H1 (cell line): ENCODE measurements at regions not wholly inside any gene's neighbourhood (a gene's known extent, or its start where the extent isn't known, plus 50 kb on each side); places are given as distances from the start of the nearest gene placed in this dataset.

Experiments used
- CTCF ChIA-PET: fragments of 300-600 bp; sonication (Branson Sonifier 250); formaldehyde crosslinking; loops from one replicate; lab custom pipeline; 2021; ENCODE audit not compliant: partially characterized antibody; lab: Charles Lee
- POLR2A ChIA-PET: fragments of 300-600 bp; sonication (Branson Sonifier 250); formaldehyde crosslinking; loops from one replicate; lab custom pipeline; 2021; ENCODE audit warnings: inconsistent platforms; ENCODE audit not compliant: partially characterized antibody; lab: Charles Lee
- DNase-seq, 2 experiments: peaks; one replicate each; pipeline versions ENCODE4 v3.0.0 to v3.0.0-alpha.2; 2010 to 2022; ENCODE audit warnings: low spot score in 2 of 2, low read depth in 1 of 2, mixed read lengths in 1 of 2
- FAIRE-seq: peaks from 2 replicates; lab custom pipeline; 2011; peaks lifted over from hg19 to GRCh38; lab: Jason Lieb, UNC
- H2AFZ ChIP-seq: 2 replicates; pipeline ENCODE4 v1.8.1; 2012; ENCODE audit warnings: low read length, inconsistent platforms
- H2AK5ac ChIP-seq: 2 replicates; pipeline ENCODE4 v1.6.1; 2013; ENCODE audit warnings: low read depth, low read length
- H2BK120ac ChIP-seq: replicated peaks from 2 replicates; pipeline ENCODE3; 2013; ENCODE audit warnings: low read depth, low read length, inconsistent platforms
- H2BK12ac ChIP-seq: 2 replicates; pipeline ENCODE4 v1.6.1; 2013; ENCODE audit warnings: low read depth, low read length
- H2BK15ac ChIP-seq: 2 replicates; pipeline ENCODE4 v1.6.1; 2013; ENCODE audit warnings: low read length
- H2BK20ac ChIP-seq: 2 replicates; pipeline ENCODE4 v1.6.1; 2013; ENCODE audit warnings: low read length
- H2BK5ac ChIP-seq: 2 replicates; pipeline ENCODE4 v1.6.1; 2013; ENCODE audit warnings: low read depth, low read length
- H3K14ac ChIP-seq: 2 replicates; pipeline ENCODE4 v1.6.1; 2013; ENCODE audit warnings: inconsistent platforms; ENCODE audit not compliant: insufficient read length
- H3K18ac ChIP-seq: 2 replicates; pipeline ENCODE4 v1.6.1; 2013; ENCODE audit warnings: low read length; ENCODE audit errors: extremely low read depth
- H3K23ac ChIP-seq: 2 replicates; pipeline ENCODE4 v1.6.1; 2013; ENCODE audit warnings: inconsistent platforms; ENCODE audit not compliant: insufficient read length
- H3K23me2 ChIP-seq: 2 replicates; pipeline ENCODE4 v1.6.1; 2013; ENCODE audit warnings: low read depth, low read length
- H3K27ac ChIP-seq: 2 replicates; pipeline ENCODE4 v1.6.1; 2011; ENCODE audit warnings: low read depth, low read length, inconsistent platforms
- H3K27me3 ChIP-seq, 4 experiments: replicated peaks in 1 of 4; 1 replicate in 1 of 4; 2 replicates in 3 of 4; pipeline versions ENCODE4 v1.6.1 to v1.8.1; 2011 to 2013; ENCODE audit warnings: low read length in 3 of 4, mild to moderate bottlenecking in 3 of 4, inconsistent platforms in 2 of 4, mixed read lengths in 2 of 4, moderate library complexity in 1 of 4; ENCODE audit not compliant: control insufficient read depth in 3 of 4, insufficient read depth in 3 of 4; ENCODE audit errors: extremely low read depth in 1 of 4
- H3K36me3 ChIP-seq, 4 experiments: 2 replicates each; pipeline versions ENCODE4 v1.6.1 to v1.8.1; 2011 to 2013; ENCODE audit warnings: mild to moderate bottlenecking in 4 of 4, low read length in 3 of 4, moderate library complexity in 2 of 4, control low read depth in 1 of 4, inconsistent platforms in 1 of 4; ENCODE audit not compliant: insufficient read depth in 4 of 4, control insufficient read depth in 2 of 4
- H3K4ac ChIP-seq: replicated peaks from 2 replicates; pipeline ENCODE3; 2013; ENCODE audit warnings: low read length, low read depth, mixed read lengths, inconsistent platforms; ENCODE audit not compliant: insufficient read length
- H3K4me1 ChIP-seq, 4 experiments: replicated peaks in 1 of 4; 1 replicate in 1 of 4; 2 replicates in 3 of 4; pipeline versions ENCODE4 v1.6.1 to v1.8.1; 2011 to 2013; ENCODE audit warnings: low read length in 3 of 4, inconsistent platforms in 2 of 4, mixed read lengths in 1 of 4; ENCODE audit not compliant: insufficient read depth in 4 of 4, control insufficient read depth in 3 of 4
- H3K4me2 ChIP-seq, 2 experiments: 2 replicates each; pipeline versions ENCODE4 v1.6.1 to v1.8.1; 2011 to 2013; ENCODE audit warnings: low read depth in 2 of 2, low read length in 2 of 2, control low read depth in 1 of 2, inconsistent platforms in 1 of 2, mild to moderate bottlenecking in 1 of 2; ENCODE audit not compliant: insufficient read depth in 1 of 2
- H3K4me3 ChIP-seq, 4 experiments: fragments of 200-600, 300-600 bp in 1 of 4; sonication (generic), shearing (Covaris generic), sonication (Bioruptor Twin) in 1 of 4; 2 replicates each; pipeline versions ENCODE4 v1.5.1 to v1.8.1; 2011 to 2016; ENCODE audit warnings: low read length in 4 of 4, low read depth in 3 of 4, control low read depth in 2 of 4, inconsistent platforms in 2 of 4, mild to moderate bottlenecking in 2 of 4, mixed read lengths in 1 of 4, moderate library complexity in 1 of 4; ENCODE audit not compliant: insufficient read depth in 2 of 4; ENCODE audit errors: extremely low read depth in 1 of 4
- H3K56ac ChIP-seq: replicated peaks from 2 replicates; pipeline ENCODE3; 2013; ENCODE audit warnings: low read depth, mild to moderate bottlenecking, mixed read lengths, low read length, inconsistent platforms; ENCODE audit not compliant: insufficient read length
- H3K79me1 ChIP-seq: 2 replicates; pipeline ENCODE4 v1.6.1; 2013; ENCODE audit warnings: low read depth, low read length, control low read depth
- H3K79me2 ChIP-seq, 2 experiments: 2 replicates each; pipeline versions ENCODE4 v1.6.1 to v1.8.1; 2012 to 2013; ENCODE audit warnings: low read length in 2 of 2, mild to moderate bottlenecking in 2 of 2, inconsistent platforms in 1 of 2; ENCODE audit not compliant: insufficient read depth in 2 of 2, control insufficient read depth in 1 of 2
- H3K9ac ChIP-seq, 4 experiments: replicated peaks in 1 of 4; 1 replicate in 1 of 4; 2 replicates in 3 of 4; pipeline versions ENCODE4 v1.6.1 to v1.8.1; 2011 to 2013; ENCODE audit warnings: low read depth in 3 of 4, low read length in 3 of 4, control low read depth in 2 of 4, mild to moderate bottlenecking in 2 of 4, moderate library complexity in 2 of 4, inconsistent platforms in 1 of 4; ENCODE audit errors: extremely low read depth in 1 of 4
- H3K9me3 ChIP-seq, 2 experiments: 2 replicates each; pipeline versions ENCODE4 v1.6.1 to v1.8.1; 2012 to 2013; ENCODE audit warnings: mild to moderate bottlenecking in 2 of 2, moderate library complexity in 2 of 2, control low read depth in 1 of 2, inconsistent platforms in 1 of 2, low read depth in 1 of 2, low read length in 1 of 2, mixed read lengths in 1 of 2; ENCODE audit not compliant: insufficient read depth in 2 of 2
- H4K20me1 ChIP-seq, 2 experiments: replicated peaks in 1 of 2; 2 replicates each; pipeline versions ENCODE3 to v1.8.1; 2011 to 2013; ENCODE audit warnings: inconsistent platforms in 2 of 2, low read length in 2 of 2, mild to moderate bottlenecking in 1 of 2; ENCODE audit not compliant: insufficient read depth in 2 of 2, control insufficient read depth in 1 of 2
- H4K5ac ChIP-seq: 2 replicates; pipeline ENCODE4 v1.6.1; 2013; ENCODE audit warnings: low read length, low read depth, mixed read lengths, inconsistent platforms; ENCODE audit not compliant: insufficient read length
- H4K8ac ChIP-seq: 2 replicates; pipeline ENCODE4 v1.8.0; 2013; ENCODE audit warnings: mild to moderate bottlenecking, moderate library complexity, low read length, inconsistent platforms; ENCODE audit not compliant: insufficient read depth; ENCODE audit errors: extremely low read depth
- H4K91ac ChIP-seq: replicated peaks from 2 replicates; pipeline ENCODE3; 2013; ENCODE audit warnings: low read length, mixed read lengths, inconsistent platforms; ENCODE audit not compliant: insufficient read length
- ATF3 ChIP-seq: IDR thresholded peaks from 2 replicates; pipeline ENCODE4 v1.6.1; 2011; ENCODE audit warnings: low read depth, mild to moderate bottlenecking, low read length; ENCODE audit not compliant: insufficient read depth
- BCL11A ChIP-seq, 2 experiments: IDR thresholded peaks; one replicate each; pipeline ENCODE4 v1.6.1; 2011; ENCODE audit warnings: low read depth in 2 of 2, low read length in 2 of 2, mild to moderate bottlenecking in 2 of 2
- CBX5 ChIP-seq: fragments of 300-800, 300-1000 bp; sonication (generic); IDR thresholded peaks from 2 replicates; pipeline ENCODE4 v1.7.1; 2016; ENCODE audit warnings: antibody characterized with exemption, low read length, low read depth
- JUN ChIP-seq: IDR thresholded peaks from 2 replicates; pipeline ENCODE4 v1.6.1; 2011; ENCODE audit warnings: low read depth, mild to moderate bottlenecking, improper control_type of control experiment, low read length
- MAX ChIP-seq: IDR thresholded peaks from 2 replicates; pipeline ENCODE4 v1.6.1; 2012; ENCODE audit warnings: inconsistent platforms
- POLR2A ChIP-seq, 2 experiments: IDR thresholded peaks; 1 replicate in 1 of 2; 2 replicates in 1 of 2; pipeline ENCODE4 v1.6.1; 2011; ENCODE audit warnings: low read depth in 2 of 2, low read length in 2 of 2, mild to moderate bottlenecking in 2 of 2; ENCODE audit errors: control extremely low read depth in 1 of 2
- POLR2AphosphoS5 ChIP-seq: IDR thresholded peaks from 2 replicates; pipeline ENCODE4 v1.6.1; 2011; ENCODE audit warnings: low read depth, low read length
- RAD21 ChIP-seq, 2 experiments: IDR thresholded peaks in 1 of 2; conservative IDR thresholded peaks in 1 of 2; 2 replicates each; pipeline ENCODE4 v1.6.1; 2011; ENCODE audit warnings: low read depth in 2 of 2, low read length in 2 of 2, improper control_type of control experiment in 1 of 2, inconsistent platforms in 1 of 2, mild to moderate bottlenecking in 1 of 2, moderate library complexity in 1 of 2
- WGBS, 2 experiments: shearing (Covaris generic) in 1 of 2; methylation state at CpG; one replicate each; pipeline versions ENCODE4 v1.1.6 to v1.1.7; 2013 to 2015; ENCODE audit warnings: low lambda C conversion rate in 2 of 2, mixed read lengths in 2 of 2, inconsistent platforms in 1 of 2, low coverage in 1 of 2, missing lambda C conversion rate in 1 of 2; ENCODE audit not compliant: insufficient replicate concordance in 2 of 2, insufficient coverage in 1 of 2, insufficient read length in 1 of 2; ENCODE audit errors: extremely low coverage in 1 of 2, missing lambda C conversion rate in 1 of 2; 5-methylcytosine and 5-hydroxymethylcytosine counted together

- H3K23me2 ChIP-seq = no peaks in the 10 kb centered on the region
- no peaks in the 10 kb centered on the region for H3K4me1 ChIP-seq
- no peak overlapping the region for H3K18ac ChIP-seq
- no peak overlapping the region for H3K9ac ChIP-seq
- H4K20me1 ChIP-seq = no peaks in the 10 kb centered on the region
- H2AK5ac ChIP-seq = no peak overlapping the region
- H2BK12ac ChIP-seq = no peak overlapping the region
- no peak overlapping the region for H3K4me2 ChIP-seq
- FAIRE-seq (no peak), DNase-seq (no peak)
- no peak overlapping the region for H2BK20ac ChIP-seq
- ChIA-PET CTCF (interaction anchor here (1.8 kb wide), 1 partner anchor 16 kb away, joined by 5 read pairs; no protein-coding TSS in a partner anchor), POLR2A (no interaction called here)
- no peaks in the 10 kb centered on the region for H3K79me2 ChIP-seq
- H3K56ac ChIP-seq = no peak overlapping the region
- H4K5ac ChIP-seq = no peak overlapping the region
- H3K14ac ChIP-seq = no peak overlapping the region
- H3K36me3 ChIP-seq = no peaks in the 10 kb centered on the region
- no peaks in the 10 kb centered on the region for H3K79me1 ChIP-seq
- no peak overlapping the region for H2BK120ac ChIP-seq
- H3K27me3 ChIP-seq = no peaks in the 10 kb centered on the region
- no peak overlapping the region for H2BK15ac ChIP-seq
- no peak overlapping the region for H4K91ac ChIP-seq
- H3K4me3 ChIP-seq = no peak overlapping the region
- H3K23ac ChIP-seq = no peak overlapping the region
- H2AFZ ChIP-seq = no peak overlapping the region
- TF ChIP-seq POLR2AphosphoS5 = no peak
- no peak for TF ChIP-seq BCL11A (IDR thresholded peaks at IDR 0.05; ENCODE audit: low read depth in 2 of 2, low read length in 2 of 2)
- TF ChIP-seq POLR2A (IDR thresholded peaks at IDR 0.05; ENCODE audit: control extremely low read depth in 1 of 2, low read depth in 2 of 2, low read length in 2 of 2) = no peak
- TF ChIP-seq JUN = no peak
- TF ChIP-seq MAX = no peak
- TF ChIP-seq ATF3 = no peak
- TF ChIP-seq CBX5 = no peak
- TF ChIP-seq RAD21 (IDR thresholded peaks at IDR 0.05 in 1 of 2, conservative IDR thresholded peaks at IDR 0.05 in 1 of 2; ENCODE audit: low read depth in 2 of 2, low read length in 2 of 2) = no peak
- H3K9me3 ChIP-seq = 0 out of 4 replicates have a peak, but pooled peaks cover 0 to 2% of the 10 kb centered on the region in 2 experiments
- 89% methylated on average over 2 of the region's 2 CpGs; no CpG with 5 or more reads in 1 of the 2 experiments for WGBS, 2 experiments
- H3K4ac ChIP-seq = no peak overlapping the region
- no peak overlapping the region for H2BK5ac ChIP-seq
- H3K27ac ChIP-seq = no peak overlapping the region
- no peak overlapping the region for H4K8ac ChIP-seq
Observed at GRCh38 chr12:25625146-25625545, 72.1 kb upstream of the LMNTD1 start.
